ENCODE measurements at regions not wholly inside any gene's neighbourhood (a gene's known extent, or its start where the extent isn't known, plus 50 kb on each side); places are given as distances from the start of the nearest gene placed in this dataset.

DNA sequence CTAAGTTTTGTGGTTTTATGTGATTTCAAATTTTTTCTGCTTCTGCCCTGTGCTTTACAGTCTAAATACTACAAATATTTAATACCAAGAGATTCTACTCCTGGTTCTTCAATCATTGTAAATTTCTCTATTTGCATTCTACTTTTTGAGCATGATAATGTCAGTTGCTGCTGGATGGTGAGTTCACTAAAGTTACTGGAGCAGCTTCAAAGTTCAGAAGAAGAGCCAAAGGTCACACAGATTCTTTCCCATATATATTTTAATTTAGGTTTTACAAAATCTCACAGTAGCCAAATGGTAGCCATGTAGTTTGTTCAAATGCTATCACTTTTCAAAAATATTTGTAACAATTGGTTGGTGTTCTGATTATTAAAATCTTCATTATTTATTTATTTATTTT, 378.7 kb downstream of the TMEM232 start:
- POLR2A ChIA-PET (ENCODE audit: partially characterized antibody): no interaction called here
- no peaks in the 10 kb centered on the region for H3K79me1 ChIP-seq (ENCODE audit: low read depth, low read length)
- TF ChIP-seq HDAC2 (IDR thresholded peaks at IDR 0.05; ENCODE audit: borderline replicate concordance in 1 of 2, low read depth in 2 of 2, low read length in 2 of 2): no peak
- TF ChIP-seq SIX5 (IDR thresholded peaks at IDR 0.05; ENCODE audit: low read depth, low read length): no peak
- no peak for TF ChIP-seq RFX5 (IDR thresholded peaks at IDR 0.05; ENCODE audit: borderline replicate concordance, low read depth, low read length)
- no peak for TF ChIP-seq CBX5 (IDR thresholded peaks at IDR 0.05; ENCODE audit: low read depth, low read length)
- no peak for TF ChIP-seq SUZ12 (IDR thresholded peaks at IDR 0.05; ENCODE audit: low read length)
- no peak for TF ChIP-seq ATF2 (IDR thresholded peaks at IDR 0.05; ENCODE audit: low read length)
- no peak for TF ChIP-seq CEBPB (IDR thresholded peaks at IDR 0.05; ENCODE audit: low read depth, low read length)
- no peak for TF ChIP-seq SP2 (IDR thresholded peaks at IDR 0.05; ENCODE audit: low read length)
- no peak for TF ChIP-seq CTCF (IDR thresholded peaks at IDR 0.05; ENCODE audit: control extremely low read depth in 1 of 3, insufficient read depth in 1 of 3, low read depth in 1 of 3, low read length in 3 of 3)
- TF ChIP-seq EGR1 (IDR thresholded peaks at IDR 0.05; ENCODE audit: borderline replicate concordance, low read depth, low read length): no peak
- TF ChIP-seq CBX8 (IDR thresholded peaks at IDR 0.05; ENCODE audit: borderline replicate concordance, low read depth, low read length): no peak
- TF ChIP-seq BCL11A (IDR thresholded peaks at IDR 0.05; ENCODE audit: low read depth in 2 of 2, low read length in 2 of 2): no peak

More for the DNA sequence above, 378.7 kb downstream of the TMEM232 start:
- DNase-seq (ENCODE audit: low read depth in 1 of 2, low spot score in 2 of 2) (no peak), FAIRE-seq (no peak)
- Histone ChIP-seq H3K4me1 (replicated peaks in 1 of 4; ENCODE audit: control insufficient read depth in 3 of 4, insufficient read depth in 4 of 4, low read length in 3 of 4) (no peaks in the 10 kb centered on the region), H3K9me3 (ENCODE audit: insufficient read depth in 2 of 2, low read depth in 1 of 2, low read length in 1 of 2) (no peaks in the 10 kb centered on the region), H3K9ac (replicated peaks in 1 of 4; ENCODE audit: extremely low read depth in 1 of 4, low read depth in 3 of 4, low read length in 3 of 4) (no peak overlapping the region), H2AK5ac (ENCODE audit: low read depth, low read length) (no peak overlapping the region), H2BK20ac (ENCODE audit: low read length) (no peak overlapping the region), H4K91ac (replicated peaks; ENCODE audit: insufficient read length, low read length) (no peak overlapping the region), H4K8ac (ENCODE audit: extremely low read depth, insufficient read depth, low read length) (no peak overlapping the region), H2BK15ac (ENCODE audit: low read length) (no peak overlapping the region), H3K4me2 (ENCODE audit: insufficient read depth in 1 of 2, low read depth in 2 of 2, low read length in 2 of 2) (no peak overlapping the region), H3K4me3 (ENCODE audit: extremely low read depth in 1 of 4, insufficient read depth in 2 of 4, low read depth in 3 of 4, low read length in 4 of 4) (no peak overlapping the region), H2BK5ac (ENCODE audit: low read depth, low read length) (no peak overlapping the region), H3K23ac (ENCODE audit: insufficient read length) (no peak overlapping the region), H3K14ac (ENCODE audit: insufficient read length) (no peak overlapping the region), H3K27ac (ENCODE audit: low read depth, low read length) (no peak overlapping the region), H3K36me3 (ENCODE audit: control insufficient read depth in 2 of 4, insufficient read depth in 4 of 4, low read length in 3 of 4) (no peaks in the 10 kb centered on the region), H4K20me1 (replicated peaks in 1 of 2; ENCODE audit: control insufficient read depth in 1 of 2, insufficient read depth in 2 of 2, low read length in 2 of 2) (no peaks in the 10 kb centered on the region), H2BK120ac (replicated peaks; ENCODE audit: low read depth, low read length) (no peak overlapping the region), H2BK12ac (ENCODE audit: low read depth, low read length) (no peak overlapping the region), H3K23me2 (ENCODE audit: low read depth, low read length) (no peaks in the 10 kb centered on the region), H3K79me2 (ENCODE audit: control insufficient read depth in 1 of 2, insufficient read depth in 2 of 2, low read length in 2 of 2) (no peaks in the 10 kb centered on the region), H3K56ac (replicated peaks; ENCODE audit: insufficient read length, low read depth, low read length) (no peak overlapping the region), H4K5ac (ENCODE audit: insufficient read length, low read depth, low read length) (no peak overlapping the region), H3K27me3 (replicated peaks in 1 of 4; ENCODE audit: control insufficient read depth in 3 of 4, extremely low read depth in 1 of 4, insufficient read depth in 3 of 4, low read length in 3 of 4) (no peaks in the 10 kb centered on the region), H2AFZ (ENCODE audit: low read length) (no peak overlapping the region), H3K4ac (replicated peaks; ENCODE audit: insufficient read length, low read depth, low read length) (no peak overlapping the region), H3K18ac (ENCODE audit: extremely low read depth, low read length) (no peak overlapping the region)
- CTCF ChIA-PET (ENCODE audit: partially characterized antibody): no interaction called here
